ENCODE measurements at regions not wholly inside any gene's neighbourhood (a gene's known extent, or its start where the extent isn't known, plus 50 kb on each side); places are given as distances from the start of the nearest gene placed in this dataset.
"Not testable (repeated sequence)": the region's sequence is repeated elsewhere in the genome, so short reads cannot be mapped to it uniquely, and the experiment has no call there.

DNA sequence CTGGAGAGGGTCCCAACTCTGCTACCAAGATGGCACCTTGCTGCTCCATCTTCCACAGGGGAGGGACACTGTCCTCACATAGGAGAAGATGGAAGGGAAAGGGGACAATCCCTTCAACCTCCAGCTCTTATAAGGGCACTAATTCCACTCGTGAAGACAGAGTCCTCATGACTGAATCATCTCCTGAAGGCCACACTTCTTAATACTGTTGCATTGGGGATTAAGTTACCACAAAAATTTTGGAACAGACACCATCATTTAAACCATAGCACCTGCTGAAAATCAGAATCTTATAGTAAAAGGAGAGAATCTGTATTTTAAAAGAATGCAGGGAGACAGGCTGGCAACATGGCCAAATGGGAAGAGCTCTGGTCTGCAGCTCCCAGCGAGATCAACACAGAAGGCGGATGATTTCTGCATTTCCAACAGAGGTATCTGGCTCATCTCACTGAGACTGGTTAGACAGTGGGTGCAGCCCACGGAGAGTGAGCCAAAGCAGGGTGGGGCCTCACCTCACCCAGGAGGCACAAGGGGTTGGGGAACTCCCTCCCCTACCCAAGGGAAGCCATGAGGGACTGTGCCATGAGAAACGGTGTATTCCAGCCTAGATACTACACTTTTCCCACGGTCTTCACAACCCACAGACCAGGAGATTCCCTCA is 69.4 kb upstream of the LIPC start:
- DNase-seq: no peak

DNA sequence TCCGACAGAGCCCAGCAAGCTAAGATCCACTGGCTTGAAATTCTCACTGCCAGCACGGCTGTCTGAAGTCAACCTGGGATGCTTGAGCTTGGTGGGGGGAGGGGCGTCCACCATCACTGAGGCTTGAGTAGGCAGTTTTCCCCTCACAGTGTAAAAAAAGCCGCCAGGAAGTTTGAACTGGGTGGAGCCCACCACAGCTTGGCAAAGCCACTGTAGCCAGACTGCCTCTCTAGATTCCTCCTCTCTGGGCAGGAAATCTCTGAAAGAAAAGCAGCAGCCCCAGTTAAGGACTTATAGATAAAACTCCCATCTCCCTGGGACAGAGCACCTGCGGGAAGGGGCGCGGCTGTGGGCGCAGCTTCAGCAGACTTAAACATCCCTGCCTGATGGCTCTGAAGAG is 68.7 kb upstream of the LIPC start:
- not testable (repeated sequence) for DNase-seq

DNA sequence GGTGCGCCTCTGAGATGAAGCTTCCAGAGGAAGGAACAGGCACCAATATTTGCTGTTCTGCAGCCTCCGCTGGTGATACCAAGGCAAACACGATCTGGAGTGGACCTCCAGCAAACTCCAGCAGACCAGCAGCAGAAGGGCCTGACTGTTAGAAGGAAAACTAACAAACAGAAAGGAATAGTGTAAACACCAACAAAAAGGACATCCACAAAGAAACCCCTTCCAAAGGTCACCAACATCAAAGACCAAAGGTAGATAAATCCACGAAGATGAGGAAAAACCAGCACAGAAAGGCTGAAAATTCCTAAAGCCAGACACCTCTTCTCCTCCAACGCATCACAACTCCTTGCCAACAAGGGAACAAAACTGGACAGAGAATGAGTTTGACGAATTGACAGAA is 68.1 kb upstream of the LIPC start:
- DNase-seq: not testable (repeated sequence)

DNA sequence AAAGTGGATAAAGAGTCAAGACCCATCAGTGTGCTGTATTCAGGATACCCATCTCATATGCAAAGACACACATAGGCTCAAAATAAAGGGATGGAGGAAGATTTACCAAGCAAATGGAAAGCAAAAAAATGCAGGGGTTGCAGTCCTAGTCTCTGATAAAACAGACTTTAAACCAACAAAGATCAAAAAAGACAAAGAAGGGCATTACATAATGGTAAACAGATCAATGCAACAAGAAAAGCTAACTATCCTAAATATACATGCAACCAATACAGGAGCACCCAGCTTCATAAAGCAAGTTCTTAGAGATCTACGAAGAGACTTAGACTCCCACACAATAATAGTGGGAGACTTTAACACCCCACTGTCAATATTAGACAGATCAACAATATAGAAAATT is 66.7 kb upstream of the LIPC start:
- not testable (repeated sequence) for DNase-seq

DNA sequence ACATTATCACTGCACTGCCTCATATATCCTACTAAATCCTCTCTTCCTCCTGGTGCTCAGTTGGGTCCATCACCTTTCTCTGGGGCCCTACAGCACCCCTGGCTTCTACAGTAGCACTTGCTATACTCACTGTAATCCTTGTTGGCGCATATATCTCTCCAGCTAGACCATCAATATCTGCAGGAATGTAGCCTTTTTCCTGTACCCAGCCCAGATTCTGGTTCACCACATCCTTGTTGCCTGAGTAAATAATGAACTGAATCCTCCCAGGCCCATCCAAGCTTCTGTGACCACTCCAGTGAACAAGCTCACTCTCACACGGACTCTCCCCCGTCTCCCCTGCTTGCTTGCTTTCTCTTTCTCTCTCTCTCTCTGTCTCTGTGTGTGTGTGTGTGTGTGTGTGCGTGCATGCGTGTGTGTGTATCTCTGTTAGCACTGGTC is 62.5 kb upstream of the LIPC start:
- DNase-seq: no peak

DNA sequence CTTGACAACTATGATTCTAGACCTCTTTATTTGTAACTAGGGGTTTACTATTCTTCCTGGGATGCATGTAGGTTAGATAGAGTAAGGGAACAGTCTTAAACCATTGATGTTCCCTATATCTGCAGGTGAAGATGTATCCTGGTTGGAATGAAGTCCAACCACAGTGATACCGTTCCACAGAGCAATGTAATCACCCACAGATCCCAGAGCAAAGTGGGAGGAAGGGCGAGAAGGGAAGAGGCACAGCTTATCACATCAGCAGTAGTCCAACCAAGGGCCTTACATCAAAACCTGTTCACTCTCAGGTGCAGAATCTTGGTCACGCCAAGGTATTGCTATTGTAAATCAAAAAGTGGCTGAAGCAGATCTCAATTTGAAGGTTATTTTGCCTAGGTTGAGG is 61.8 kb upstream of the LIPC start:
- no peak for DNase-seq

DNA sequence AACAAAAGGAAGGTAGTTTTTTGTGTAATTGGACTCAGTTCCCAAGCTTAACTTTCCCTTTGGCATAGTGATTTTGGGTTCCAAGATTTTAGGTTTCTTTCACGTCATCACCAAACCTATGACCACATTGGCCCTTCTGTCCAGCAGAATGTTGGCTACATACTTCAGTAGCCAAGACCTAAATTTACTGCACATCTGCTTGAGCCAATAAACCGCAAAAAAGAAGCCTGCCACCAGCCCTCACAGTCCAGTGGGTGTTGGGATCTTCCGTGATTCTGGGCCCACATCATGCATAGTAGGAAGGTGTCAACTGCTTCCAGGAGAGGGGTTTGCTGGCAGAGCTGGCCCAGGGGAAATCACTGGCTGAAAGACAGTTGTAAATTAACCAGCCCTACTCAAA is 57.6 kb upstream of the LIPC start:
- no peak for DNase-seq

DNA sequence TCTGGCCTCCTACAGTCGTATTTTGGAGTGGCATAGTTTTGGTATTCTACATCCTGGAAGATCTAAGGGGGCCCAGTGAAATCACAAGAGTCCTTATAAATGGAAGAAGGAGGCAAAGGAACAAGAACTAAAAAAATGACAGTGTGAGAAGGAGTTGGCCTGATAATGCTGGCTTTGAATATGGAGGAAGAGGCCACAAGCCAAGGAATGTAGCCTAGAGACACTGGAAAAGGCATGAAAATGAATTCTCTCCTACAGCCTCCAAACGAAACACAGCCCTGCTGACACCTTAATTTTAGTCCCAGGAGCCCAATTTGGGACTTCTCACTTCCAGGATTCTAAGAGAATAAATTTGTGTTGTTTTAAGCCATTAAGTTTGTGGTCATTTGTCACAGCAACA is 54.6 kb upstream of the LIPC start:
- DNase-seq: no peak

DNA sequence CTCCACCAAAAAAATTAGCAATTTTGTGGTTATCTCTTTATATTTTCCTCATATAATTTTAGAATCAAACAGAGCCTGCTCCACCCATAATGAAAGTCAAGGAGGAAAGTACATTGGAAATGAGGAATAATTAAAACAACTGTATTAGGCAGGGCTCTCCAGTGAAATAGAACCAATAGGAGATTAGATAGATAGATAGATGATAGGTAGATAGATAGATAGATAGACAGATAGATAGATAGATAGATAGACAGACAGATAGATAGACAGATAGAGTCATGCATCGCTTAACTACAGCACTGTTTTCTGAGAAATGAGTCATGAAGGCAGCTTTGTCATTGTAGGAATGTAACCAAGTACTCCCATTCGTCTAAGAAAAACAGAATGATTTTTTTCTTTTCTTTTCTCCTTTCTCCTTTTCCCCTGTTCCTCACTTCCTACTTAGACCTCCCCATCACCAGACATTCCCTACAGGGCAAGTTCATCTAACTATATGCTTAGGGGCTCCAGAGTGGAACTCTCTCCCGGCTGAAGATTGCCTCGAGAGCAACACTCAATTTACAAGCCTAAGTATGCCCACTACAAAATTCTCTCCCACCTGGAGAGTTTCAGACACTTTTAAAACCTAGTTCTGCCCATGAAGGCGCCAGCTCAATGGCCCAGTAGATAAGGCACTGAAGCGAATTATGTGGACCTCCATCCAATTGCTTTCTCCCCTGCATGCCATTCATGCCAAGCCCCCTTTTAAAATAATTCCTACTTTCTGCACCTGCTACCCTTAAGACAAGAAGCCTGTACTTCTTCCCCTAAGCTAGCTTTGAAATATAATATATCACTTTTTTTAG is 53.3 kb upstream of the LIPC start:
- no peak for DNase-seq

DNA sequence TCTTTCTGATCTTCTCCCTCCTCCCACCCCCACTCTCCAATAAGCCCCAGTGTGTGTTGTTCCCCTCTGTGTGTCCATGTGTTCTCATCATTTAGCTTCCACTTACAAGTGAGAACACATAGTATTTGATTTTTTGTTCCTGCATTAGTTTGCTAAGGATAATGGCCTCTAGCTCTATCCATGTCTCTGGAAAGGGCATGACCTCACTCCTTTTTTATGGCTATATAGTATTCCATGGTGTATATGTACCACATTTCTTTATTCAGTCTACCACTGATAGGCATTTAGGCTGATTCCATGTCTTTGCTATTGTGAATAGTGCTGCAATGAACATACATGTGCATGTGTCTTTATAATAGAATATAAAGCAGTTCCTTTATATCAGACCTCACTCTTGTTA is 52.3 kb upstream of the LIPC start:
- not testable (repeated sequence) for DNase-seq

DNA sequence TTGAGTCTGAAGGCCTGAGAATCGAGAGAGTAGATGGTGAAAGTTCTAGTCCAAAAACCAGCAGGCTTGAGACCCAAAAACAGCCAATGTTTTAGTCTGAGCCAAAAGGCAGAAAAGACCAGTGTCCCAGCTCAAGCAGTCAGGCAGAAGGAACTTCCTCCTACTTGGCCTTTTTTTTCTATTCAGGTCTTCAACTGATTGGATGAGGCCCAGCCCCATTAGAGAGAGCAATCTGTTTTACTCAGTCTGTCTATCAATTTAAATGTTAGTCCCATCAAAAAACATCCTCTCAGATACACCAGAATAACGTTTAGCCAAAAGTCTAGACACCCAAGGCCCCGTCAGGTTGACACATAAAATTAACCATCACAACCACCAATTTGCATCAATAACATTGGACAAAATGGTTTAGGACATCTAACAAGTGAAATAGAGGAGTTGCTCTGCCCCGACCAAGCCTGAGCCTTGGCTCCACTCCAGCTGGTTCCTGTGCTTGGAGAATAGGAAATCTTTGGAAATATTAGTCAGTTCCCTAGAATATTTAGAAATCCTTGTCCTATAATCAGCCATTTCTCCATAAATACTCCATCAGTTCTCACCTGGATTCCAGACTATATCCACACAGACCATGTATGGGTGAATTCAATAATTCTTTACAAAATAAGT is 51.4 kb upstream of the LIPC start:
- no peak for DNase-seq

DNA sequence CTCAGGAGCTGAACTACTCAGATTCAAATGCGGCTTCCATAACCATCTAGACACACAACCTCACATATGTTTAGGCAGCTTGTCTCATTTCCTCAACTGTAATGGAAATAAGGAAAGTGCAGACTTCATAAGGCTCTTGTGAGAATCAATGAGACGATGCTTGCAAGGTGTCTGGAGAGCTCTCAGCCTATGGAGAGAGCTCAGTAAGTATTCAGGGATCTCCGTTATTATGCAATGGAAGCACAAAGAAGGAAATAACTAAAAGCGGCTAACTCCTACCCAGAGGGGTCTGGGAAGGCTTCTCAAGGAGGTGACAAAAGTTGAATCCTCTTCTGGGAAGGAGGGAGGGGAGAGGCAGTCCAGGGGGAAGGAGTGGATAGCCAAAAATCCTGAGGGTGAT is 50.1 kb upstream of the LIPC start:
- no peak for DNase-seq
